Endodermal cell (in vitro differentiated cells): ENCODE measurements at regions not wholly inside any gene's neighbourhood (a gene's known extent, or its start where the extent isn't known, plus 50 kb on each side); places are given as distances from the start of the nearest gene placed in this dataset.
"Not testable (repeated sequence)": the region's sequence is repeated elsewhere in the genome, so short reads cannot be mapped to it uniquely, and the experiment has no call there.

Source experiments
- DNase-seq: peaks from one replicate; pipeline ENCODE4 v3.0.0-alpha.2; 2017
- H3K27ac ChIP-seq: 2 replicates; pipeline ENCODE4 v1.5.1; 2013; ENCODE audit warnings: mild to moderate bottlenecking, low read depth, low read length, moderate library complexity
- H3K27me3 ChIP-seq: 2 replicates; pipeline ENCODE4 v1.6.1; 2013; ENCODE audit warnings: mild to moderate bottlenecking, low read length, moderate library complexity; ENCODE audit not compliant: insufficient read depth, control insufficient read depth, poor library complexity, severe bottlenecking
- H3K36me3 ChIP-seq: 2 replicates; pipeline ENCODE4 v1.7.0; 2013; ENCODE audit warnings: mild to moderate bottlenecking, low read length, moderate library complexity; ENCODE audit not compliant: control insufficient read depth, insufficient read depth
- H3K4me1 ChIP-seq: one replicate; pipeline ENCODE4 v1.7.0; 2013; ENCODE audit warnings: low read length; ENCODE audit not compliant: control insufficient read depth, insufficient read depth
- H3K4me3 ChIP-seq: 2 replicates; pipeline ENCODE4 v1.5.1; 2013; ENCODE audit warnings: mild to moderate bottlenecking, low read length, moderate library complexity
- H3K9ac ChIP-seq: 2 replicates; pipeline ENCODE4 v1.6.1; 2013; ENCODE audit warnings: mild to moderate bottlenecking, low read length, moderate library complexity; ENCODE audit not compliant: poor library complexity, severe bottlenecking; ENCODE audit errors: extremely low read depth
- H3K9me3 ChIP-seq: 2 replicates; pipeline ENCODE4 v1.6.1; 2013; ENCODE audit warnings: mild to moderate bottlenecking, low read length, moderate library complexity; ENCODE audit not compliant: control insufficient read depth
- H3K27ac Mint-ChIP-seq: 2 replicates; pipeline ENCODE4 v1.8.0; 2020; ENCODE audit warnings: mixed read lengths
- H3K27me3 Mint-ChIP-seq: 2 replicates; pipeline ENCODE4 v1.8.0; 2021; ENCODE audit warnings: mild to moderate bottlenecking, mixed read lengths; ENCODE audit not compliant: insufficient read depth
- H3K36me3 Mint-ChIP-seq: 2 replicates; pipeline ENCODE4 v1.8.0; 2020; ENCODE audit warnings: low read depth, mixed read lengths
- H3K4me1 Mint-ChIP-seq: 2 replicates; pipeline ENCODE4 v1.8.0; 2020; ENCODE audit warnings: mixed read lengths
- H3K4me3 Mint-ChIP-seq: 2 replicates; pipeline ENCODE4 v1.8.0; 2020; ENCODE audit warnings: mild to moderate bottlenecking, moderate library complexity, mixed read lengths
- H3K9me3 Mint-ChIP-seq: 2 replicates; pipeline ENCODE4 v1.8.0; 2020; ENCODE audit warnings: mild to moderate bottlenecking, mixed read lengths
- WGBS, 2 experiments: methylation state at CpG; one replicate each; pipeline versions ENCODE4 v1.1.5 to v1.1.7; 2013; ENCODE audit warnings: missing lambda C conversion rate in 2 of 2, mixed read lengths in 1 of 2; ENCODE audit not compliant: insufficient coverage in 1 of 2, insufficient read length in 1 of 2; 5-methylcytosine and 5-hydroxymethylcytosine counted together
- TF ChIP-seq, protein P1 (sequence below): fragments of 200-600 bp; sonication (generic); conservative IDR thresholded peaks from 2 replicates; pipeline ENCODE4 v1.5.0; 2021; ENCODE audit warnings: antibody characterized with exemption, mild to moderate bottlenecking

DNA sequence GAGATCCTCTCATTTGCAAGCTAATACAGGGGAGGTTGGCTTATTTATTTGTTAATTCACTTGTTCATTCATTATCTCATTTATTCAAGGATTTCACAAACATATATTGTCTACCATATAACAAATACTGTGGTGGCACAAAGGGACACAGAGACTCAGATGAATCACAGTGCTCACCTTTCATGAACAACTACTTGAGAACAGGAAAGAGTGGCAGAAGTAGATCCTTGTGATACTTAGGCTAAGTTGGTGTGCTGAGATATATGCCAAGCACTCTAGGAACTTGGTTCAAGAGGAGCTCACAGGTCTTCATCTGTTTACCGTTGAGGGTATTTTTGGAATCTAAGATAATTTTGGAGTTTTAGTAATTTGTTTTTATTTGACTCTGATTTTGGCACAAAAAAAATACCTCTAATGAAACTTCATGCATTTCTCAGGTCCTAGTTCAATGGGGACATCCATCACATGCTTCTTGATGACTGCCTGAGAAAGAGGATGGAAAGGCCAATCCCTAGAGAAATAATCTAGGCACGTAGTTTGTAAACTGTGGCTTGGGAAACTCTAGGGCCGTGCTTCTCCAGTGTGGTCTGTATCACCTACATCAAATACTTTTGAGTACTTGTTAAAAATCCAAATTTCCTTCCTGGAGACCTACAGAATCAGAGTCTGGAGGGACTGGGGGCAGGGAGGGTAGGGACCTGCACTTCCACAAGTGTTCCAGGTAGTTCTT lies 113.3 kb downstream of the OSTF1 start:
- no peak for DNase-seq
- Mint-ChIP-seq H3K36me3 (no peaks in the 10 kb centered on the region), H3K4me1 (no peaks in the 10 kb centered on the region), H3K27ac (no peak overlapping the region), H3K4me3 (no peak overlapping the region), H3K27me3 (no peaks in the 10 kb centered on the region), H3K9me3 (no peaks in the 10 kb centered on the region)
- TF ChIP-seq, protein P1, sequence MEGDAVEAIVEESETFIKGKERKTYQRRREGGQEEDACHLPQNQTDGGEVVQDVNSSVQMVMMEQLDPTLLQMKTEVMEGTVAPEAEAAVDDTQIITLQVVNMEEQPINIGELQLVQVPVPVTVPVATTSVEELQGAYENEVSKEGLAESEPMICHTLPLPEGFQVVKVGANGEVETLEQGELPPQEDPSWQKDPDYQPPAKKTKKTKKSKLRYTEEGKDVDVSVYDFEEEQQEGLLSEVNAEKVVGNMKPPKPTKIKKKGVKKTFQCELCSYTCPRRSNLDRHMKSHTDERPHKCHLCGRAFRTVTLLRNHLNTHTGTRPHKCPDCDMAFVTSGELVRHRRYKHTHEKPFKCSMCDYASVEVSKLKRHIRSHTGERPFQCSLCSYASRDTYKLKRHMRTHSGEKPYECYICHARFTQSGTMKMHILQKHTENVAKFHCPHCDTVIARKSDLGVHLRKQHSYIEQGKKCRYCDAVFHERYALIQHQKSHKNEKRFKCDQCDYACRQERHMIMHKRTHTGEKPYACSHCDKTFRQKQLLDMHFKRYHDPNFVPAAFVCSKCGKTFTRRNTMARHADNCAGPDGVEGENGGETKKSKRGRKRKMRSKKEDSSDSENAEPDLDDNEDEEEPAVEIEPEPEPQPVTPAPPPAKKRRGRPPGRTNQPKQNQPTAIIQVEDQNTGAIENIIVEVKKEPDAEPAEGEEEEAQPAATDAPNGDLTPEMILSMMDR: no peak
- H3K9me3 ChIP-seq: no peaks in the 10 kb centered on the region
- no peak overlapping the region for H3K27ac ChIP-seq
- H3K36me3 ChIP-seq: no peaks in the 10 kb centered on the region
- H3K27me3 ChIP-seq: no peaks in the 10 kb centered on the region
- H3K9ac ChIP-seq: no peak overlapping the region
- no peaks in the 10 kb centered on the region for H3K4me1 ChIP-seq
- 80% methylated on average over 3 of the region's 3 CpGs; no CpG with 5 or more reads in 1 of the 2 experiments for WGBS, 2 experiments
- H3K4me3 ChIP-seq: no peak overlapping the region

GRCh38 chr9:75207997-75208396 lies 119.7 kb downstream of the OSTF1 start:
- not testable (repeated sequence) for H3K4me1 Mint-ChIP-seq, H3K27ac ChIP-seq, DNase-seq, H3K36me3 ChIP-seq, H3K9me3 ChIP-seq, H3K27me3 Mint-ChIP-seq, H3K36me3 Mint-ChIP-seq, H3K9ac ChIP-seq, H3K4me1 ChIP-seq, H3K27me3 ChIP-seq, H3K4me3 Mint-ChIP-seq, H3K27ac Mint-ChIP-seq, H3K4me3 ChIP-seq
- H3K9me3 Mint-ChIP-seq: peaks cover 13% of the 10 kb centered on the region
- WGBS, 2 experiments: 92 to 95% methylated on average over 6 to 12 of the region's 12 CpGs

- no peak overlapping the region for H3K4me3 Mint-ChIP-seq
- 50 to 77% methylated on average over 1 to 3 of the region's 3 CpGs for WGBS, 2 experiments
Measured at GRCh38 chr9:75210215-75210614, 121.9 kb downstream of the OSTF1 start.

More at GRCh38 chr9:75210215-75210614, 121.9 kb downstream of the OSTF1 start:
- Histone ChIP-seq H3K4me3 (no peak overlapping the region), H3K9me3 (no peaks in the 10 kb centered on the region), H3K36me3 (no peaks in the 10 kb centered on the region), H3K9ac (no peak overlapping the region), H3K27ac (no peak overlapping the region), H3K27me3 (no peaks in the 10 kb centered on the region), H3K4me1 (no peaks in the 10 kb centered on the region)
- TF ChIP-seq, protein P1: no peak
- DNase-seq: no peak
- peaks cover 13% of the 10 kb centered on the region for H3K9me3 Mint-ChIP-seq
- H3K4me1 Mint-ChIP-seq: no peaks in the 10 kb centered on the region
- no peaks in the 10 kb centered on the region for H3K36me3 Mint-ChIP-seq
- no peaks in the 10 kb centered on the region for H3K27me3 Mint-ChIP-seq
- H3K27ac Mint-ChIP-seq: no peak overlapping the region
